ENCODE measurements at regions not wholly inside any gene's neighbourhood (a gene's known extent, or its start where the extent isn't known, plus 50 kb on each side); places are given as distances from the start of the nearest gene placed in this dataset.

DNA sequence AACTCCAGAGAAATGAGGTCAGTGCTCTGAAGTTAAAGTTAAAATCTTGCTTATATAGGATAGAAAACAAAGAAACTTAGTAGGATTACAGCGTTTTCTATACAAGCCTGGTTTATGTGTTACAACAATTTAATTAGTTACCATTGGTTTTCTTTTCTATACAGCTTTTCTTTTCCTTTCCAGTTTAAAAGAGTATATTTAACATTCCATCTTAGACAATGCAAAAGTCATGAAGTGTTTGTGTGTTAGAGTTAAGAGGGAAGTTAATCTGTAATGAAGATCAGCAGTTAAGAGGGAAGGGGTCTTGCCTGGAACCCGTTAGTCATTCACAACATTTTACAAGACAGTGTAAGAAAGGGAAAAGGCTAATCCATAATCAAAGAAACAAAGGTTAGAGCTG, 338.3 kb downstream of the OTUD1 start:
- TF ChIP-seq POLR2A (IDR thresholded peaks at IDR 0.05) = no peak
- TF ChIP-seq, protein P1, sequence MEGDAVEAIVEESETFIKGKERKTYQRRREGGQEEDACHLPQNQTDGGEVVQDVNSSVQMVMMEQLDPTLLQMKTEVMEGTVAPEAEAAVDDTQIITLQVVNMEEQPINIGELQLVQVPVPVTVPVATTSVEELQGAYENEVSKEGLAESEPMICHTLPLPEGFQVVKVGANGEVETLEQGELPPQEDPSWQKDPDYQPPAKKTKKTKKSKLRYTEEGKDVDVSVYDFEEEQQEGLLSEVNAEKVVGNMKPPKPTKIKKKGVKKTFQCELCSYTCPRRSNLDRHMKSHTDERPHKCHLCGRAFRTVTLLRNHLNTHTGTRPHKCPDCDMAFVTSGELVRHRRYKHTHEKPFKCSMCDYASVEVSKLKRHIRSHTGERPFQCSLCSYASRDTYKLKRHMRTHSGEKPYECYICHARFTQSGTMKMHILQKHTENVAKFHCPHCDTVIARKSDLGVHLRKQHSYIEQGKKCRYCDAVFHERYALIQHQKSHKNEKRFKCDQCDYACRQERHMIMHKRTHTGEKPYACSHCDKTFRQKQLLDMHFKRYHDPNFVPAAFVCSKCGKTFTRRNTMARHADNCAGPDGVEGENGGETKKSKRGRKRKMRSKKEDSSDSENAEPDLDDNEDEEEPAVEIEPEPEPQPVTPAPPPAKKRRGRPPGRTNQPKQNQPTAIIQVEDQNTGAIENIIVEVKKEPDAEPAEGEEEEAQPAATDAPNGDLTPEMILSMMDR (IDR thresholded peaks at IDR 0.05) = no peak
